NCI-H1930 (cell line): ENCODE measurements at regions not wholly inside any gene's neighbourhood (a gene's known extent, or its start where the extent isn't known, plus 50 kb on each side); places are given as distances from the start of the nearest gene placed in this dataset.

Experiments
- DNase-seq, 2 experiments: peaks; one replicate each; lab custom pipeline; 2025; lab: John Stamatoyannopoulos, UW

DNA sequence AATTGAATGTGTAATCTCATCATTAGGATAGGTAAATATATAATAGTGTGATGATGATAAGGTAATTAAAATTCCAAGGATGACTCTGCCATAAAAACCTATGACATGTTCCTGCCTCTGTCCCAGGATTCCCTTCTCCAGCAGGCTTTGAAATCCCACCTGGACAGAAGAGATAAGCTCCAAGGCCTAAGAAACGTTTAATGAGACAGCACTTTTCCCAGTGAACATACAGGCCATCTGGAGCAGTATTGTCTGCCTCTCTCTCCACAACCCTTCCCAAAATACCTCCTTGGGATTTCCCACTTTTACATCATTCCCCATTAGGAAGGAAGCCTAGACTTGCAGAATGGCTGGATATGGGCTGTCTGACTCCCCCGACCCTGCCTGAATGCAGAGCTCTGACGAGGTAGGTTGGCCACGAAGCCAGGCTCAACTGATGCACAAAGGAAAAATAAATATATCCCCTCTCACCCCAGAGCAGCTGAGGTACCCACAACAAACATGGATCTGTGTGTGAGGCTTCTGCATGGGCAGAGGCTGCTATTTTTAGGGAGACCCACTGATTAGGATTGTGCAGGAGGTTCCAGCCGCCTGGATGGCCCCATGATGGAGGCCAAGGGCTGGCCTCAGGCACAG is 71.0 kb downstream of the TMPRSS5 start:
- DNase-seq, result no peak

DNA sequence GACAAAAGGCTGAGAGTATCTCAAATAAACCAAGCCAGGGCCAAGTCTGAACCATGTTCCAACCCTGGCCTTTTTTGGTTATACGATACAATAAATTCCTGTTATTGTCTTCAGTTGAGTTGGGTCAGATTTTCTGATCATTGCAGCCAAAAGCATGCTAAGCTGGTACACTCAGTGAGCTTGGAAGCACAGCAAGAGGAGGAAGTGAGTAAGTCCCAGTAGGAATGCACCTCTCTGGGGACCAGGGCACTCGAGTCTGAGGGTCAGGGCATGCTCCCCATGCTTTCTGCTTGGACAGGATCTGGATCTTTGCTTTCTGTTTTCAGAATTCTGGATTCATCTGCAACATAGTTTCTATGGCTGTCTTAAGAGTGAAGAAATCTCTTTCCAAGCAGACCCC is 73.1 kb downstream of the TMPRSS5 start:
- DNase-seq, result no peak

DNA sequence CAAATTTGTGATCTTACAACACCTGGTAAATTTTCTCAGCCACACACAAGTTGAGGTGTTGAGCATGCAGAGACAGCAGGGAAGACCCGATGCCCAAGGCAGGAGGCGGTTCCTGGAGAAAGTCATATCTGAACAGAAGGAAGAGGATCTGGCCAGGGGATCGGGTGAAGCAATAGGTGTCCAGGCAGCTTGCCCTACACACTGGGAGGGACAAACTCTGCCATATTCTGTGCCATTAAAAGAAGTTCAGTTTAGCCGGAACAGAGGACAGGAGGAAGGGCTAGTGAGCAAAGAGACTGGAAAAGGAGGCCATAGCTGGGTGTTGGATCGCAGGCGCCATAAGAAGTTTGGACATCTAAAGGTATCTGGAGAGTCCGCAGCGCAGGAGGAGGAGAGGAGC is 76.5 kb downstream of the TMPRSS5 start:
- no peak for DNase-seq

DNA sequence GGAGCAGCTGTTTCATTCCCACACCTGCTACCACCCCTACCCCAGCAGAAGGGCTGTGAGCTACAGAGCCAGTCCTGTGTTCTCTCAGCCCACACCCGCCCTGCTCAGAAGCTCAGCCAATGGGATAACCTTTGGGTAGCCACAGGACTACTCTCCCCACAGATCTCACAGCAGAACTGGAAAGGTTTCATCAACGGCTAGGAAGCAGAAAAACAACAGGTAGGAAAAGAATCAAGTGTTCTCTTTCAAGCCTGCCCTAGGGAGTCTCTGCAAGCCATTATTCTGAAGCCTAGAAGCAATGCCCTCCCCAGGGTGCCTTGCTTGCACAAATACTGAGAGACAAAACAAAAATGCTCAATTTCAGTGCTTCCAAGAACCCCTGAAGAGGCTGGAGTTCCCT is 77.2 kb downstream of the TMPRSS5 start:
- no peak for DNase-seq

DNA sequence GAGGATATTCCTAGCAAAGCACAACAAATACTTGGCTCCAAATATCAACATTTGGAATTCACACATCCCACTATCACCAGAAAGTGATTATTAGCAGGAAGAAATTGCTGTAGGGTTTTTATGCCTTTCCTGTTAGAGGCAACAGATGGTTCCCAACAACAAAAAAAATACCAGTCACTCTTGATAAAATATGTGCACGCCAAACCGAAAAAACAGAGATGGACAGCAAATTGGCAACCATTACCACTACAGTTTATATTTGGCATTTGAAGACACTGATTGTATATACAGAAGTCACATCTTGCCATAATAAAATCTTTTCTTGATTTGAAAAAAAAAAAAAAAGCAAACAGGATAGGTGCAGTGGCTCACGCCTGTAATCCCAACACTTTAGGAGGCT is 78.2 kb downstream of the TMPRSS5 start:
- no peak for DNase-seq

DNA sequence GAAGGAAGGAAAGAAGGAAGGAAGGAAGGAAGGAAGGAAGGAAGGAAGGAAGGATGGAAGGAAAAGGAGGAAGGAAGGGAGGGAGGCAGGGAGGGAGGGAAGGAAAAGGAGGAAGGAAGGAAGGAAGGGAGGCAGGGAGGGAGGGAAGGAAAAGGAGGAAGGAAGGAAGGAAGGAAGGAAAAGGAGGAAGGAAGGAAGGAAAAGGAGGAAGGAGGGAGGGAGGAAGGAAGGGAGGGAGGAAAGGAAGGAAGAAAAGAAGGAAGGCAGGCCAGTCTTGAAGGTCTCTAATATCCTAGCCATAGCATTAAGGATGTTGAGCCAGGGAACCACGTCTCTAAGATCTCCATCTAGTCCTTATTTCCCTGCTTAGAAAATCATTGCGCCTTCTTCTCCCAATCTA is 78.8 kb downstream of the TMPRSS5 start:
- no peak for DNase-seq

DNA sequence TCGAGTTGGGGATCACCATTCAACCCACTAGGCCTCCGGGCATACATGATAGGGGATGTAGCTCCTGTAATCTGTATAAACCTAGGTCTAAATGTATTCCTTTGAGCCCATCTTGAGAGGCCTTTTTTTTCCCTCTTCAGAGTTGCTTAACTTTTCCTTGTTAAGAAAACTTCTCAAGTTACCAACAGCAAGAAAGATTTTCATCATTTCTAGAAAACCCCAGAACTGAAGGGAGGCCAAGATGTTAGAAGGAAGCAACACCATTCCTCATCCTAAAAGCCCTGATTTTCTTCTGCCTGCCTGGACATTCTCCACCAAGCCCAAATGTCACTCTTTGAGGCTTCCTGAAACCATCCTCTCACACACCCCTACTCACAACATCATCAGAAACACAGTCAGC is 79.4 kb downstream of the TMPRSS5 start:
- DNase-seq, result no peak

DNA sequence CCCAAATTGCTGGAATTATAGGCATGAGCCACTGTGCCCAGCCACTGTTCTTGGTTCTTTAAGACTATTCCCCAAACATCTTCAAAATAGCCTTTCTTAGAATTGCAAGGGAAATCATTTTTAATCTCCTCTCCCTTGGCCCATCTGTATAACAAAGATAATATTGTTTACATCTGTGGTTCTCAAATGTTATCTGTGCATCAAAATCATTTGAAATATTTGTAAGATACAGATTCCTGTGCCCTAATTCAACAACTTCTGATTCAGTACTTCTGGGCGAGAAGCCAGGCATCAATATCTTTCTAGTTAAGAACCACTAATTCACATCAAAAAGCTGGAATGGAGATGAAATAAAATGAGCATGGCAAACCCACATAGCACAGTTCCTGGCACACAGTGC is 83.0 kb downstream of the TMPRSS5 start:
- no peak for DNase-seq

DNA sequence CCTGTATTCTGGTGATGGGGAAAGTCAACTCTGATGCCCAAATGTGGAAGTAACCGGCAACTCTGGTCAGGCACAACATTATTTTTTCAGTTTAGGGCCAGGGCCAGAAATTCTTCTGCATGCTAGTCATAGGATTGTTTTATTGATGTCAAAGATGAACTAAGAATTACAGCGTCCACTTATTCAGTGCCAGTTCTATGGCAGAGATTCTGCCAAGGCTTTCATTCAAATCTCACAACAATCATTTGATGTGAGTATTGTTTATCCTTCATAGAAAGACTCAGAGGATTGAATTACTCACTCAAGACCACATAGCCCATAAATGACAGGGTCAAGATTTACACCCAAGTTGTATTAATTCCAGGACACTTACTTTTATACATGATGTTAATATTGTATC is 87.7 kb downstream of the TMPRSS5 start:
- no peak for DNase-seq

DNA sequence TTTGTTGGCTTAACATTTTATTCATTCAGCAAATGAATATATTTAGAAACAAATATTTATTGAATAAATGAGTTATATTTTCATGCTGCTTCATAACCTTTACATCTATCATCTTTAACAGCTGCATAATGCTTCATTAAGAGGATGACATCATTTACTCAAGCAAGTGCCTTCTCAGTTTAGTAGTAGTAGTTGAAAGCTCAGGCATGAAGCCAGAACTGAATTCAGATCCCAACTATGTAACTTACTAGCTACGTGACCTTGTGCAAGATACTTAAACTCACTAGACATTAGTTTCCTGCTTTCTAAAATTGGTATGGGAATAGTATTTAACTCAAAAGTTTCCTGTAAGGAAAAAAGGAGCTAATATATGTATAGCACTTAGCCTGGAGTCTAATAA is 90.3 kb downstream of the TMPRSS5 start:
- no peak for DNase-seq

DNA sequence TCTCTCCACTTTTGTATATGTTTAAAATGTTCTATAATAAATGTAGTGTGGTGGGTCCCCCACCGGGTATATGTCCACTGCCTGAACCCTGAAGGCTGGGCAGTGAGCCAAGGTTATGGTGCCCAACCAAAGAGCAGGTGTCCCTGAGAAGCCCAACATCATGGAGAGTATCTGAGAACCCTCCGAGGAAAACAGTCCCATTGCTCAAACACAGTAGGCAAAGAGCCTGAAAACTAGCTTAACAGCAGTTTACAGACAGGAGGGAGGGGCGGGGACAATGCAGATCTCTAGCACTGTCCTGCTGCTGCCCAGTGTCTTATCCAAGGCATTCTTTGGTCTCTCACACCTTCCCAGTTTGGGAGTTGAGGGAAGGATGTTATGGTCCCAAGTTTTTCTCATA is 91.0 kb downstream of the TMPRSS5 start:
- DNase-seq, result peak in 1 of 2 experiments; percentile 50

DNA sequence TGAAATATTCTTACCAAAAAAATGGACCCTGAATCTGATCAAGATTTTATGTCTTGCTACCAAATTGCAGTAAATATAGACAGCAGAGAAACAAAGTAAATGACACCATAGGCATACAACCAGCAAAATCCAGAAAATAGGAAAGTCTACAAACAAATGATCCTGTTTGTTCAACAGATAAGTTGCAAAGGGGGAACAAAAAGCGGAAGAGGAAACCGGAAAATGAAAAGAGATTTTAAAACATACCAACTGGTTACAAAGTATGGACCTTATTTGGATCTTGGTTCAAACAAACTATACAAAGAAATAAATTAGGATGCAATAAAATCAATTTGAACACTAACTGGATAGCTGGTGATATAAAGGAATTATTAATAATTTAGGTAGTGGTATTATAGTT is 92.0 kb downstream of the TMPRSS5 start:
- DNase-seq, result no peak

DNA sequence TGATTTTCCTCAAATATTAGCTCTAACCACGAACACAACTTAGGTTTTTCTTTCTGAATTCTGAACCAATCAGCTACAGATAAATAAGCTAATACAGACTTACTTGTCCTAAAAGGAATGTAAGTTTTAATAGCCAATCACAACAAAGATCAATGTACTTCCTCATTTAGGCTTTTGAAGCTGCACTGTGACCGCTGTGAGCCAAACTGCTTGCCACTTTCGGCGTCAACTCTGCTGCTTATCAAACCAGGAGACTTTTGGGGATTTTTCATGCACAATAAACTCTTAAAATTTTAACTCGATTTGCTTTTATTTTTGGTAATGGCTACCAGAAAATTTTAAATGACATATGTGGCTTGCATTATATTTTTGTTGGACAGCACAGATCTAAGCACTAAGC is 92.5 kb downstream of the TMPRSS5 start:
- no peak for DNase-seq

DNA sequence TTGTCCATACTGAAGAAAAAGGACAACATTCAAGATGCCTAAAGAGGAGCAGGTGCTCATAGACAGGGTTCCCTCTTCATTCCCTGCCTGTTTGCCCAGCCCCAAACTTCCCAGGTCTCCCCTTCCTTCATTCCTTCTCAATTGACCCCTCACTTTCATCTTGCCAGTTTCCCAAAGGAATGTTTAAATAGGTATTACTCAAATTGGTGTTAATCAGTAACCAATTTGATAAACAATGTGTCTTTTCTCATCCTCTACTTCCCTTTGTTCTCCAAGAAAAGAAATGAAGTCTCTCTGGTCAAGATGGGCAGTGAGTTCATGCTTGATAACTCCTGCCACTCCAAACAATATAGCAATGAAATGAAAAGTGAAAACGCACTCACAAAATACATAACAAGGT is 101.9 kb downstream of the TMPRSS5 start:
- no peak for DNase-seq

DNA sequence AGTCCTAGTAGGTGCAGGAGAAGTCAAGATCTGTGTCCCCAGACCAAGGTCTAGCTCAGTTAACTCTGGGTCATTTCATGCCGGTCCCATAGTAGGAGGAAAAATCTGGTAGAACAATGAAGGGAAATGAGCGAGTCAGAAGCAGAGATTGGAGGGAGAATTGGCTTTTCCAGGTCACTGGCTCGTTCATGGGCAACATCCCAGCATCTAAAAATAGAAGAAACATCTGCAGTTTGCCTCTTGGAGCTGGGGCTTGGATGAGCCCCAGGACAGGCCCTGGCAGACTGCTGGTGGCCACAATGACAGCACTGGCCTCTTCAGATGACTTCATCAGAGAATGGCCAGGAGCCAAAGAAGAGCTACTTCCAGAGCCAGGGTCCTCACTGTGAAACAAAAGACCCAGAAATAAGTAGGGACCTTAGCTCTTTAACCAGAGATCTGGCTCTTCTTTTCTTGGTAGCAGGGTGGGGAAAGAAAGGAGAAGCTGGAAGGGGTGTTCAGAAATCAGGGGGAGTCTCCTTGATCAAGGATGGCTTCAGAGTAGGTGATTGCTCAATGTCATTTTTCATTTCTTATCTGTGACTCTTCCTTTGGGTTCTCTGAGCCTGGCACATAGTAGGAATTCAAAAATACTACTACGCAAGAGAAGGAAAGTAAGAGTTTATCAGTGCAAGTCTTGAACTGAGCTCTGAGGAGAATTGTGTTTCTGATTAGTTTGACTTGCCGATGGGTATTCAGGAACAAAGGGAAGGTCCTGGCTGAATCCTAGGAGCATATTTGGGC is 102.6 kb downstream of the TMPRSS5 start:
- DNase-seq, result no peak

DNA sequence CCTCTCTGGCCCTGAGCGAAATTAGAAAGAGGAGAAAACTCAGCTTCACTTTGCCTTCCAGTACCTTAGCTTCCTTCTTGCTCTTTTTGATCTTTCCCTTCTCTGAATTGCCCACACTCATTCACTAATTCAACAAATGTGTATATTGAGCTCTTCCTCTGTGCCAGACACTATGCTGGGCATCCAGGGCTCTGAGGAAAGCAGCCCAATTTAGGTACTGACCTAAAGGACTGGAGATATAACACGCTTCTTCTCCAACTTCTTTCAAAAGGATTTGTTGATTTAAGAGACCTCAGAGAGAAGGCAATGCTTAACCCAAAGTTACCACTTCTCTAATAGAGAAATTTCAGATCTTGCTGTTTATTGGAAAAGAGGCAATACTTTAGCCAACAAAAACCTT is 103.6 kb downstream of the TMPRSS5 start:
- no peak for DNase-seq

DNA sequence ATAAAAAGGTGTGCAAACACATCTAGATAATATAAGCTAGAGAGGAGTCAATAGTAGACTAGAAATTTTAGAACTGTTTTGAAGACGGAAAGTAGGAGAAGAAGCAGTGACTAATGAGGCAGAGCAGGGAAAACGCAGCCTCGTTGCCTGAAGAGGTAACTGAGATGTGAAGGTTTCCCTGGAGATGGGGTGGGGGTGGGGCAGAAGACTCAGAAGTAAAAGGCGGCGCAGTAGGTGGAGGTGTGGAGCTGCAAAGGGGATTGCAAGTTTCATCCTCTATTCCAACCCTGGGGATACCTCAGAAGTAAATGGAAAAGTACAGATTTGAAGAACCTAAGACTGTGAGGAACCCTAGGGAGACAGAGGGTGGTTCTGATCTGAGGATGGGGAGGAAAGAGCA is 109.5 kb downstream of the TMPRSS5 start:
- no peak for DNase-seq

DNA sequence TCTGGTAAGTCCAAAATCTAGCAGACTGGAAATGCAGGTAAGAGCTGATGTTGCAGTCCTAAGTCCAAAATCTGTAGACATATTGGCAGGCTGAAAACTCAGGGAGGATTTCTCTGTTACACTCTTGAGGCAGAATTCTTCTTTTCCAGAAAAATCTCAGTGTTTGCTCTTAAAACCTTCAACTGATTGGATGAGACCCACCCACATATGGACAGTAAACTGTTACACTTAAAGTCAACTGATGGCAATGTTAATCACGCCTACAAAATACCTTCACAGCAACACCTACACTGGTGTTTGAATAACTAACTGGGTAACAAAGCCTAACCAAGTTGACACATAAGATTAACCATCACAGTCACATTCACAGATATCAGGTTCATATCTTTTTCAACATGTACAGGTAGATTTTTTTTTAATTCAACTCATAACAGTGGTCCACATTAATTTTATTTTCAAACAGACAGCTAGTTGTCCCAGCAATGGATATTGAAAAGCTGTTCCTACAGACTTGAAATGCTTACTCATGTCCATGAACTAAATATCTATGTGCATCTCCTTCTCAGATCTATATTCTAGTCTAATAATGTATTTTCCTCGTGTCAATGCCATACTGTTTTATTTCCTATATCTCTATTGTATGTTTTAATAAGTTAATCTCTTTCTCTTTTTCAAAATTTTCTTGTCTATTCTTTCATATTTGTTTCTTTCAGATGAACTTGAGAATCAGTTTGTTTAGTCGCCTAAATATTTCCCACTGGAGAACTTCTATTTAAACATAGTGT is 110.1 kb downstream of the TMPRSS5 start:
- DNase-seq, result no peak

DNA sequence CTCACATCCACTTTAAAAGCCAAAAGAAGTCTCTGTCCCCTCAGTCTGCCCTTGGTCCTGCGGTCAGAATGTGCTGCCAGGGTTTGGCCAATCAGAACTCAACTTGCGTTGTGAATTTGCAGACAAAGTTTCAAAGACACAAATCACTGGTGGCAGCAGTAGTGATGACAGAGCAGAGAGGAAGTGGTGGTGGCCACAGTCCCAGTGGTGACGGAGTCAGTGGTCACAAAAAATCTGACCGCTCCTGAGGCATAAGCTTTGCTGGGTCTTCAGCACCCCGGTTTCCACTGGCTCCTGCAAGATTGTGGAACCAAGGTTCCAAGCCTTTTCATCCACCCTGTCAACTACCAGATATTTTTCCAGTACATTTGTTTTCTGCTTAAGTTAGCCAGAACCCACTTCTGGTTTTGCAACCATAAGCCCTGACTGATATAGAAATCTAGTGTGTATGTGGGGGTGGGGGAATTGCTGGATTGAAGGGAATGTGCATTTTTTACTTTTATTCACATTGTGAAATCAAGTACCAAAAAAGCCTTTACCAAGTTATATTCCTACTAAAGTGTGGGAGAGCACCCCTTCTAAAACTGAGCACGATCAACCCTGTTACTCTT is 112.3 kb downstream of the TMPRSS5 start:
- no peak for DNase-seq

DNA sequence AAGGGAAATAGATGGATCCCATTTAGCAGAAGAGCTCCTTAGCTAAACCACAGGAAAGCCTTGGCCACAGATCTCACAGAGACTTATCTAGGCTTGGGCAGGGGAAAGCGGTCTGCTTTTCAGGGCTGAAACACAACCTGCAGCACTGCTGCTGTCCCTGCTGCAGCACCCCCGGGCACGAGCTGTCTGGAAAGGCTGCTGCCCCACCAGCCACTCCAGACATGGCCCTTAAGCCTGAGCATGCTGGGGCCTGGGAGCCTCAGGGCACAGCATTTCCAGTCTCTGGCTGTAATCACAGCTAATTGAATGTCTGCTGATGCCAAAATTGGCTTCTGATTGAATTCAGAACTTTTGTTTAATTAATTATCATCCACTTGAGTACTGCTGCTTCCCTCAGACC is 115.0 kb downstream of the TMPRSS5 start:
- no peak for DNase-seq

DNA sequence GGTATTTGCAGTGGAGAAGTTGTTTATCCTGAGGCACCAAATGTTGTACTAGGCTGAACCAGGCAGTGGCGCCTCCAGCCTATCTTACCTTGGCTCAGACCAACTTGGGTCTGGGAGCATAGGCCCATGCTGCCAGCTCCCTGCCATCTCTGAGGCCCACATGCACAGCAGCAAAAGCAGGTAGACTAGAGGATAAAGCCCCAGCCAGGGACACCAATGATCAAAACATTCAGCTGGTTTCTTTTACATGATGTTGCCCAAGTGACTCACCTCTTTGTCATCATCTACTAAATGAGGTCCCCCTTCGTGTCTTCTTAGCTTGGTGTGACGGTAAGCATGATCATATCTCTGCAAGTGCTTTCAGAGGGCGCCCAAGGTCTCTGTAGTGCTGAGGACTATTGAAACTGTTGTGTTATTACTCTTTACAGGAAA is 112.1 kb upstream of the DRD2 start:
- no peak for DNase-seq

DNA sequence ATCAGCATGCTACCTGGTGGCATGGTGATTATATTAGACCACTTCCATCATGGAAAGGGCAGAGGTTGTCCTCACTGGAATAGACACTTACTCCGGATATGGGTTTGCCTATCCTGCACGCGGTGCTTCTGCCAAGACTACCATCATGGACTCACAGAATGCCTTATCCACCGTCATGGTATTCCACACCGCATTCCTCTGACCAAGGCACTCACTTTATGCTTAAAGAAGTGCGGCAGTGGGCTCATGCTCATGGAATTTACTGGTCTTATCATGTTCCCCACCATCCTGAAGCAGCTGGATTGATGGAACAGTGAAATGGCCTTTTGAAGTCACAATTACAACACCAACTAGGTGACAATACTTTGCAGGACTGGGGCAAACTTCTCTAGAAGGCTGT is 109.2 kb upstream of the DRD2 start:
- DNase-seq, result no peak

DNA sequence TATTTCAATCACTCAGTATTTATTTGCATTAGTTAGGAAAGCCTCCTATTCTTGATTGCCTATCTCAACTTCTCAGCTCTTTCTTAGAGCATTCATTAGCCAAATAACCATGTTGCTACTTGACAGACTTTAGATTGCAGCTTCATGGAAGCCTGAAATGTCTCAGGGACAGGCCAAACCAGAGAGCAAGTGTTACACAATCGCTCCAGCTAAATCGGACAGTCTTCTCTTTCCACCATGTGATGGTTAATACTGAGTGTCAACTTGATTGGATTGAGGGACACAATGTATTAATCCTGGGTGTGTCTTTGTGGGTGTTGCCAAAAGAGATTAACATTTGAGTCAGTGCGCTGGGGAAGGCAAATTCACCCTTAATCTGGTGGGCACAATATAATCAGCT is 106.5 kb upstream of the DRD2 start:
- DNase-seq, result no peak
